H1 (cell line): ENCODE measurements at regions not wholly inside any gene's neighbourhood (a gene's known extent, or its start where the extent isn't known, plus 50 kb on each side); places are given as distances from the start of the nearest gene placed in this dataset.

Experiments
- CTCF ChIP-seq, 3 experiments: IDR thresholded peaks; 1 replicate in 2 of 3; 2 replicates in 1 of 3; pipeline versions ENCODE4 v1.5.1 to v1.6.1; 2011; ENCODE audit warnings: low read length in 3 of 3, mild to moderate bottlenecking in 3 of 3, inconsistent platforms in 2 of 3, low read depth in 1 of 3, moderate library complexity in 1 of 3; ENCODE audit not compliant: insufficient read depth in 1 of 3; ENCODE audit errors: control extremely low read depth in 1 of 3
- TEAD4 ChIP-seq: IDR thresholded peaks from 2 replicates; pipeline ENCODE4 v1.6.1; 2012; ENCODE audit warnings: low read depth, low read length, inconsistent platforms, mixed read lengths

- TF ChIP-seq TEAD4: no peak
- TF ChIP-seq CTCF (IDR thresholded peaks at IDR 0.05; ENCODE audit: control extremely low read depth in 1 of 3, insufficient read depth in 1 of 3, low read depth in 1 of 3, low read length in 3 of 3): no peak
Measured at GRCh38 chr11:116576526-116576925, 196.3 kb downstream of the BUD13 start (continued).
